Effector CD8-positive, alpha-beta T cell (primary cell): ENCODE measurements at regions not wholly inside any gene's neighbourhood (a gene's known extent, or its start where the extent isn't known, plus 50 kb on each side); places are given as distances from the start of the nearest gene placed in this dataset.
"Not testable (repeated sequence)": the region's sequence is repeated elsewhere in the genome, so short reads cannot be mapped to it uniquely, and the experiment has no call there.

Experiments used
- DNase-seq: peaks from one replicate; lab custom pipeline; 2025; lab: John Stamatoyannopoulos, UW

- no peak for DNase-seq
Observed at GRCh38 chr9:88280816-88281382, 107.3 kb upstream of the SPIN1 start.

GRCh38 chr9:88278036-88278435 lies 110.2 kb upstream of the SPIN1 start:
- DNase-seq, result no peak

- no peak for DNase-seq
Observed at GRCh38 chr9:88274078-88274477, 114.2 kb upstream of the SPIN1 start.

- no peak for DNase-seq
Observed at GRCh38 chr9:88272986-88273385, 115.3 kb upstream of the SPIN1 start.

GRCh38 chr9:88270413-88270812 lies 117.8 kb upstream of the SPIN1 start:
- no peak for DNase-seq

GRCh38 chr9:88268886-88269285 lies 119.4 kb upstream of the SPIN1 start:
- no peak for DNase-seq

- no peak for DNase-seq
Observed at GRCh38 chr9:88267283-88267682, 121.0 kb upstream of the SPIN1 start.

GRCh38 chr9:88266416-88266815 lies 121.8 kb upstream of the SPIN1 start:
- no peak for DNase-seq

- no peak for DNase-seq
Observed at GRCh38 chr9:88259001-88259400, 120.7 kb upstream of the SPATA31C2 start.

- DNase-seq, result no peak
Observed at GRCh38 chr9:88258601-88259000, 120.3 kb upstream of the SPATA31C2 start.

GRCh38 chr9:88258024-88258423 lies 119.7 kb upstream of the SPATA31C2 start:
- DNase-seq, result no peak

GRCh38 chr9:88256216-88256615 lies 117.9 kb upstream of the SPATA31C2 start:
- DNase-seq, result no peak

GRCh38 chr9:88255806-88256205 lies 117.5 kb upstream of the SPATA31C2 start:
- not testable (repeated sequence) for DNase-seq

GRCh38 chr9:88251903-88252302 lies 113.6 kb upstream of the SPATA31C2 start:
- DNase-seq, result no peak

- no peak for DNase-seq
Observed at GRCh38 chr9:88243736-88244135, 105.5 kb upstream of the SPATA31C2 start.

- DNase-seq, result no peak
Observed at GRCh38 chr9:88242879-88243278, 104.6 kb upstream of the SPATA31C2 start.

- no peak for DNase-seq
Observed at GRCh38 chr9:88237991-88238571, 99.8 kb upstream of the SPATA31C2 start.

GRCh38 chr9:88237479-88237961 lies 99.2 kb upstream of the SPATA31C2 start:
- DNase-seq, result no peak

GRCh38 chr9:88236511-88237478 lies 98.5 kb upstream of the SPATA31C2 start:
- no peak for DNase-seq

- DNase-seq, result no peak
Observed at GRCh38 chr9:88235615-88236014, 97.3 kb upstream of the SPATA31C2 start.

- DNase-seq, result no peak
Observed at GRCh38 chr9:88234114-88234513, 95.8 kb upstream of the SPATA31C2 start.

- DNase-seq, result no peak
Observed at GRCh38 chr9:88233091-88233490, 94.8 kb upstream of the SPATA31C2 start.

- no peak for DNase-seq
Observed at GRCh38 chr9:88230612-88231011, 92.3 kb upstream of the SPATA31C2 start.
